Stimulated activated CD4-positive, alpha-beta T cell treated with anti-CD3 and anti-CD28 coated beads, Interleukin-15, amount 100 ng/mL, for 1 hour (primary cell): ENCODE measurements at regions not wholly inside any gene's neighbourhood (a gene's known extent, or its start where the extent isn't known, plus 50 kb on each side); places are given as distances from the start of the nearest gene placed in this dataset.
"Not testable (repeated sequence)": the region's sequence is repeated elsewhere in the genome, so short reads cannot be mapped to it uniquely, and the experiment has no call there.

ENCODE experiments used
- DNase-seq, 2 donors: peaks; one replicate each; pipeline ENCODE4 v3.0.0-alpha.2; 2020; ENCODE audit warnings: low read depth in 1 of 2, low spot score in 1 of 2

- DNase-seq, result no peak
Observed at GRCh38 chr2:173544641-173545363, 190.1 kb downstream of the CDCA7 start.

- DNase-seq, result no peak
Observed at GRCh38 chr2:173545364-173545763, 190.7 kb downstream of the CDCA7 start.

GRCh38 chr2:173547499-173547898 is 192.8 kb downstream of the CDCA7 start:
- DNase-seq, result no peak

GRCh38 chr2:173550143-173550542 is 195.5 kb downstream of the CDCA7 start:
- DNase-seq, result no peak

- DNase-seq, result no peak
Observed at GRCh38 chr2:173552531-173552930, 197.9 kb downstream of the CDCA7 start.

- DNase-seq, result no peak
Observed at GRCh38 chr2:173553593-173553992, 198.9 kb downstream of the CDCA7 start.

GRCh38 chr2:173555833-173556232 is 201.2 kb downstream of the CDCA7 start:
- DNase-seq, result no peak

GRCh38 chr2:173556816-173557215 is 202.1 kb downstream of the CDCA7 start:
- DNase-seq, result no peak

GRCh38 chr2:173557497-173557896 is 202.8 kb downstream of the CDCA7 start:
- no peak for DNase-seq

GRCh38 chr2:173567493-173567892 is 212.8 kb downstream of the CDCA7 start:
- no peak for DNase-seq

GRCh38 chr2:173568054-173568453 is 213.4 kb downstream of the CDCA7 start:
- DNase-seq, result no peak

GRCh38 chr2:173571021-173571821 is 216.5 kb downstream of the CDCA7 start:
- DNase-seq, result no peak

GRCh38 chr2:173571887-173572680 is 217.4 kb downstream of the CDCA7 start:
- DNase-seq, result no peak

GRCh38 chr2:173572848-173573247 is 218.2 kb downstream of the CDCA7 start:
- no peak for DNase-seq

GRCh38 chr2:173573782-173574181 is 219.1 kb downstream of the CDCA7 start:
- not testable (repeated sequence) for DNase-seq

GRCh38 chr2:173574324-173575112 is 219.8 kb downstream of the CDCA7 start:
- no peak for DNase-seq

GRCh38 chr2:173578404-173579107 is 223.9 kb downstream of the CDCA7 start:
- DNase-seq, result no peak

GRCh38 chr2:173580351-173580750 is 225.7 kb downstream of the CDCA7 start:
- DNase-seq, result no peak

GRCh38 chr2:173580956-173581355 is 226.3 kb downstream of the CDCA7 start:
- no peak for DNase-seq

- no peak for DNase-seq
Observed at GRCh38 chr2:173583196-173583595, 228.5 kb downstream of the CDCA7 start.
